ENCODE measurements at regions not wholly inside any gene's neighbourhood (a gene's known extent, or its start where the extent isn't known, plus 50 kb on each side); places are given as distances from the start of the nearest gene placed in this dataset.
A peak's percentile ranks its signal among the peaks of the same experiment; 100 is the strongest.

DNA sequence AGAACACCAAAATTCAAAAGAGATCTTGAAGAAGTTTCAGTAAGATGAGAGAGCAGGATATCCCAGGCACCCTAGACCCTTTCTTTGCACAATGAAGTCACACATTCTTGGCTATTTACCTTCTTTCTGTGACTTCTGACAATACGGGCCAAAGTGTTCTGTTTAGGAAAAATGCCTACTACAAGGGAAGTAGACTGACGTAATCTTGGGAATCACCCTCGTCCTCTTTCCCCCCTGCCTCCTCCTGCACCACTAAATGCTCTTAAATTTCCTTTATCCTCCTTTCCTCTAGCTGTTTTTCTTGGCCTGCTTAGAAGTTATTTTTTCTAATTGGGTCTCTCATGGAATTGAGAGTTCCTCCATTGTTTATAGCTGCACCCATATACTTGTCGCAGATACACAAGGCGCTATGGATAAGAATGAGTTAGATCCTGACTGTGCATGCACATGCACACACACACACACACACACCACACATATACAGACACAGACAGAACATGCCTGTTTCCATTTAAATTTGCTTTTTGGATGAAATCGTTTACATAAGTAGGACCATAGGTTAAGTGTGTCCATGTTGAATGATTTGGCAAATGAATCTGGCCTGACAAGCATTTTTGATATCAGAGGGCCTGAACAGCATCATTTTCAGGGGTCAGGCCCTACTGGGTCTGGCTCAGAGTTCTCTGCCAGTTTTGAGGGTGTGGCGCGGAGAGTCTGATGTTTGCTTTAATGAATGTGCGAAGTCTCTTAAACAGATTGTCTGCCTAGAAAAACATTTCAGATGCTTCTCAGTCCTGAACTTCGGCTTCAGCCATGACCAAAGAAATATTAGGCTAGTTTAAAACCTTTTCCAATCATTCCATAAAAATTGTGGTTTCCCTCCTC lies 131.9 kb upstream of the NT5C1B start:
- DNase-seq, result peak; percentile 20

- DNase-seq, result no peak
These were observed 130.8 kb upstream of the NT5C1B start for GRCh38 chr2:18719978-18720775.

GRCh38 chr2:18708203-18708715 lies 118.9 kb upstream of the NT5C1B start:
- no peak for DNase-seq

DNA sequence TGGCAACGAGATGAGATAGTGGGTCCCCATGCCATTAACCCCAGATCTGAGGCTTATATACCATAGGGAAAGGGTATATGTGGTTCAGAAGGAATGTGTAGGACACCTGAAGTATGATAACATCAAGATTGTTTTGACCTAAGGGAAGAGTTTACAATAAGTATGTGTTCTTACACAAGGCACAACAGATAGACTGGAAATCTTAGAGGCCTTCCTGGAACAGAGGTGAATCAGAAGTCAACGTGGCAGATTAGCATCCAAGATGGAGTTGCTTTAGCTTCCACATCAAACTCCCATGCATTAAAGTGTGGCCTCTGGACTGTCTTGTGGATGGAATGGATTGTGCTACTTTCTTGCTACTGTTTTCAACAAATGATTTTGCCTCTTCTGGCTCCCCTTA lies 116.6 kb upstream of the NT5C1B start:
- no peak for DNase-seq

DNA sequence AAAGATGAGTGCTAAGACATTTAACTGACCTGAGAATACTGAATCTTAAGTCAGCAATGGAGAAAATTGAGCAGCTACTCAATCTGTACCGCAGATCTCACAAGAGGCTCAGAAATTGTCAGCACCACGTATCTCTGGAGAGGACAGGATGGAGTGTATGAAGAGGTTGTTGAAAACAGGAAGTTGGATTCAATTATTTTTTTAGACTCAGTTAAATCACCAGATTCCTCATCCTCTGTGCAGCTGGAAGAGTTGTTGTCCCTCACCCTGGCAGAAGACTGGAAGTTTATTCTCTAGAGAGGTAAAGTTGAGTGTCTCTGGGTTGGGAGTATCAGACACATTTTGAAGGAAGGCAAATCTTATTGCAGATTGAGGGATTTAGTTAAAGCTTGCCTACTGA lies 114.9 kb upstream of the NT5C1B start:
- no peak for DNase-seq

DNA sequence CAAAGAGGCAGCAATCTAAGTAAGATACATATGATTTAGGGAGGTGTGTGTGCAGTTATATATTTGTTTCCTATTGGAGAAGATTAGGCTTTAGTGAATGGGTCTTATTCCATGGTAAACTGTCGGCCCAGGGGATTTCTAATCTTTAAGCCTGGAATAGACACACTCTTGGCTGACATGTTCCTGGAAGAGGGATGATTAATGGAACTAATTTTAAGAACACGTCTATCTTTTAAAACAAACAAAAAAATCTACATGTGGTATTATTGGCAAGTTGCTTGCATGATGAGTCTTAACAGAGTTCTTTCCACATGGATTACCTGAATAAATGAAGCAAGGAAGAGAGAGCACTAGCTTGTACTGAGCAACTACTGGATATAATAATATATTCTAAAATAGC lies 114.2 kb upstream of the NT5C1B start:
- peak; percentile 9 for DNase-seq

DNA sequence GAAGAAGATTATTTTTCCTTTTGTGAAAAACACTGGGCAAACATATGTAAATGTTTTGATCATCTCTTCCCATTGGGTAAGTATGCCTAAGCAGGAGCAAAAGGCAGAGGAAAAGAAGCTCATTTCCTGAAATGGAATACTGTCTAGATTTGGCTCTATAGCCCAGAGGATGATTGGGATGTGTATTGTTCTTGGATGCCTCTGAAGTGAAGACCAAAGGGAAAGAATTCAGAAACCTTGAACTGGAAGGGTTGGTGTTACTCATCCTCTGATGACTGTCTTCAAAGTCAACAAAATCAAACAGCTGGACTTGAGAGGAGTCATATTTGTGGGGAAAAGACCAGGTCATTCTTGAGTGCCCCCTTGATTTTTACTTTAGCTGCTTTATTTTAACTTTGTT lies 112.6 kb upstream of the NT5C1B start:
- DNase-seq, result no peak

DNA sequence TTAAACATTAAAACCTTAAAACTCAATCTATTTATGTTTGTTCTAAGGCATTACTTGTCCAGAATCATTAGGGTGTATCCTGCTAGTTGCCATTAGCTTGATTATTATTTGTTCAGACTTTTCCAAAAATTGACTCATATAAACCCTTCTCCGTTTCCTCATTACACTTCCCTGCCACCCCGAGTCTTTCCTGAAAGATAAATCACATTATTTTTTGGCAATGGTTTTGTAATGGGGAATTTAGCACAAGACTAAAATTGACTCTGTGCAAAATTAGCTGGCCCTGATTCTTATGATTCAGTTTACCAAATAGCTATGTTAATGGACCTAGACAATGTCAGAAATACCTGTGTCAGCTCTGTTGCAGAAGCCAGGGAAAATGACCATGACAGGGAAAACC lies 112.2 kb upstream of the NT5C1B start:
- no peak for DNase-seq

GRCh38 chr2:18690342-18690741 lies 101.0 kb upstream of the NT5C1B start:
- no peak for DNase-seq

DNA sequence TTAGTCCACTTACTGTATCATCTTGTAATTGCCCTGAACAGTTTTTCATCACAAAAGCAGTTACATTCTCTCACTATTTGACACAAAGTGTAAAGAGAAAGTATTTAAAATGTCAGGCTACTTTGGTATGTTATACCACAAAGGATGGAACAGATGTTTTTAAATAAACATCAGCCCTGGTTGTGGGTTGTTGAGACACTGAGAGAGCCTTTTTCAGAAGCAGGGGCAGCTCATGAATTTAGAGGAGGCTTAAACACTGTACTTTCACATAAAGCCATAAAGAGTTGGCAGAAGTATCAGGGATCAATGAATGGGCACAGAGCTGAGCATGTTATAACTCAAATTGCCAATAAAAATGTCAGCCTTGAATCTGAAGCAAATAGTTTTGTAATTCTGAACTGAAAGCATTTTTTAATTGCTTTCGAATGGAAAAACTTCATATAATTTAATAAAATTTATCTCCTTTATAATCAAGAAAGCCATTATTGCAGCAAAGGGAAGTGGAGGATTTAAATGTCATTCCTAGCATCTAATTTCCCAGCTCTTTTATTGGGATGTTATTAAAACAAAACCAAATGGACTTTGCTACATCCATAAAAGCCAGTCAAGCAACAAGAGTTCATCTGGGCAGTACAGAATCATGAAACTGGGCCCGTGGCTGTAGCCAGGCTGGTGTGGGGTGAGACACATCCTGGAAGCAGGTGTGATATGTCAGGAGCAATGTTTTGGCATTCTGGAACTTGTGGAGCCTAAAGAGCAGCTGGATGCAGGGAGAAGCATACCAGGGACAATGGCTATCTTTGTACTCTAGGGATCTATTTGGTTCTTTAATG lies 95.1 kb upstream of the NT5C1B start:
- DNase-seq, result peak; percentile 13

DNA sequence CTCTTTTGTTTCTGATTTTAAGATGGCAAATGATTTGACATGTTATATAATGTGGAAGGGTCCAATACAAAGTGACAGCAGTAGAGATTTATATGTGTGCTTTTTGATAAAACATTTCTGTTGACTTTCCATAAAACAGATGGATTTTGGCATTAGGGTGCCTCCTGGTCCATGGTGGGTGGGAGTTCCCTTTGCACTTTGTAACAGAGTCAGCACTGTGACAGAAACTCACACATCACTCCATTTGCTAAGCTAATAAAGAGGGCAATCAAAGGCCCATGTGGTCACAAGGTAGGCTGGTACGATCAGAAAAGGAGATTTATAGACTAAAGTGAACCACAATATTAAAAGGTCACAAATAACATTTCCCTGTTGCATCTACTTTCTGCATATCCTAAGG lies 93.3 kb upstream of the NT5C1B start:
- no peak for DNase-seq

GRCh38 chr2:18677280-18677679 lies 87.9 kb upstream of the NT5C1B start:
- no peak for DNase-seq

GRCh38 chr2:18674309-18674708 lies 84.9 kb upstream of the NT5C1B start:
- no peak for DNase-seq

DNA sequence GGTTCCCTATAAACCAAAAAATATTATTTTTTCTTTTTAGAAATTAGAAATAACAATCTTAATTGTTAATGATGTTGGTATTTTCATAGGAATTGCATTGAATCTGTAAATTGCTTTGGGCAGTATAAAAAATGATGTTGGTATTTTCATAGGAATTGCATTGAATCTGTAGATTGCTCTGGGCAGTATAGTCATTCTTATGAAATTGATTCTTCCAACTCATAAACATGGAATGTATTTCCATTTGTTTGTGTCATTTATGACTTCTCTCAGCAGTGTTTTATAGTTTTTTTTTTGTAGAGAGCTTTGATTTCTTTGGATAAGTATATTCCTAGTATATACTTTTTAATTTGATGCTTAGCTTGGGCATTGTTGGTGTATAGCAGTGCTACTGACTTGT lies 82.0 kb upstream of the NT5C1B start:
- DNase-seq, result no peak

DNA sequence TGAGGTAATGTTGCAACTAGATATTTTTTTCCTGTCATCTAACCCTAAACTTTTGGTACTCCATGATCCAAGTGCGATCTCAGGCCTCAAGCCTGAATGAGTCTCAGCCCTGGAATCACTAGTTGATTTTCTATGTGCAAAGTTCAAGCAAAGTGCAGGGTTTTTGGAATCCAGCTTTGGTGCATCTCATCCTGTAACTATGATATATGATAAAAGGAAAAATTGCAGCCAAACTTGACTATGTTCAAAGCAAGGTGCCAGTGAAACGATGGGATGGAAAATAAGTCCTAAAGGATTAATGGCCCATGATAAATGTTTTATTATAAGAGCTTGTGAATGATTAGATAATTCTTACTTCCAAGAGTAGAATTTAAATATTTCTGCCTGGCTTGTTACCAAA lies 78.9 kb upstream of the NT5C1B start:
- DNase-seq, result no peak

- DNase-seq, result no peak
These were observed 75.1 kb upstream of the NT5C1B start for GRCh38 chr2:18664421-18664820.

- DNase-seq, result no peak
These were observed 74.5 kb upstream of the NT5C1B start for GRCh38 chr2:18663861-18664260.

DNA sequence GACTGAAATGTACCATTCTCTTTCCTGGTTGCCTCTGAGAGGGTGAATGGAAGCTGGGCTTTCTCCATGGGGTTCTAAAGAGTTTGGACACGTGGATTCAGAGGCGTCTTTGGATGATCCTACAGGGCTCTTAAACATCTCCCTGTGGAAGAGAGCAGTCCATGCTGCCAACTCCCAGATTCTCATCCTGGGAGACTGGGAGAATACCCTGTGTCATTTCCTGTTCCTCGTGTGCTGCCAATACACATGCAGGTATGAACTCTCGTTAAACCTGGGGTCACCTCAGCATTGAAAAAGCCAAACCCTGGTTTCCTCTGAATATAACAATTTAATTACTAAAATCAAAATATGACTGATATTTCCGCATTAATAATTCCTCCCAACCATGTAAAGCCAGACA lies 73.3 kb upstream of the NT5C1B start:
- DNase-seq, result no peak

GRCh38 chr2:18659915-18660314 lies 70.5 kb upstream of the NT5C1B start:
- DNase-seq, result no peak

DNA sequence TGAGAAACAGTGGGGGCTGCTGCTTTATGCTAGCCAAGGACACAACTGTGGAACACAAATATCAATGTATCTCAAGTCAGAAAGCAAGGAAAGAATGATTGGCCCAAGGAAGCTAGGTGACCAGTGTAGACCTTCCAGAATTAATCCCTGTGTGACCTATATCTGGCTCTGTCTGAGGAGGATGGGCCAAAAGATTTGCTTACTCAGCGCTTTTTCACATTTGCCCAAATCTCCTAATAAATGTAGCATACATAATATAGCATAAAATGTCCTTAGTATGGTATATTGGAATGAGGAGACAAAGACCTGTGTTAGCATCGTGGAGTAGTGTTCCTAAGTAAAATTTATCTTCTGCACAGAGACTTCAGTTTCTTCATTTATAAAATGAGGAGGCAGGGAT lies 66.7 kb upstream of the NT5C1B start:
- no peak for DNase-seq

GRCh38 chr2:18651842-18652774 lies 62.7 kb upstream of the NT5C1B start:
- no peak for DNase-seq

All from tongue (tissue), 1 donor.